GM12874 (cell line): ENCODE measurements at regions not wholly inside any gene's neighbourhood (a gene's known extent, or its start where the extent isn't known, plus 50 kb on each side); places are given as distances from the start of the nearest gene placed in this dataset.

Experiments used
- TF ChIP-seq, protein P1 (sequence below): IDR thresholded peaks from 2 replicates; pipeline ENCODE4 v1.5.1; 2011; ENCODE audit warnings: low read depth, mild to moderate bottlenecking, control low read depth, low read length, moderate library complexity; ENCODE audit not compliant: insufficient read depth

DNA sequence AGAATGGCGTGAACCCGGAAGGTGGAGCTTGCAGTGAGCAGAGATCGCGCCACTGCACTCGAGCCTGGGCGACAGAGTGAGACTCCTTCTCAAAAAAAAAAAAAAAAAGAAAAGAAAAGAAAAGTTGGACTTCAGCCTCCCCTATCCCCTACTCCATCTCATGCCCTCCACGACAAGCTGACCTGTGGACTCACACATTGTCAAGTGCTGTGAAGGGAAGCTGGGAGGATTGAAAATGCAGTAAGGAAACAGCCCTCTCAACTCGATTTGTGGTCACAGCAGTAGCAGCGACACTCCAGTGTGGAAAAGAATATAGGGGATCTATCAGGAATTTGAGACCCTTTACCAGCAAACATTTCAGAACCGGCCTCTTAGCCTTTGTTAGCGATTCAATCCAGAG is 103.6 kb upstream of the SVIL start:
- TF ChIP-seq, protein P1, sequence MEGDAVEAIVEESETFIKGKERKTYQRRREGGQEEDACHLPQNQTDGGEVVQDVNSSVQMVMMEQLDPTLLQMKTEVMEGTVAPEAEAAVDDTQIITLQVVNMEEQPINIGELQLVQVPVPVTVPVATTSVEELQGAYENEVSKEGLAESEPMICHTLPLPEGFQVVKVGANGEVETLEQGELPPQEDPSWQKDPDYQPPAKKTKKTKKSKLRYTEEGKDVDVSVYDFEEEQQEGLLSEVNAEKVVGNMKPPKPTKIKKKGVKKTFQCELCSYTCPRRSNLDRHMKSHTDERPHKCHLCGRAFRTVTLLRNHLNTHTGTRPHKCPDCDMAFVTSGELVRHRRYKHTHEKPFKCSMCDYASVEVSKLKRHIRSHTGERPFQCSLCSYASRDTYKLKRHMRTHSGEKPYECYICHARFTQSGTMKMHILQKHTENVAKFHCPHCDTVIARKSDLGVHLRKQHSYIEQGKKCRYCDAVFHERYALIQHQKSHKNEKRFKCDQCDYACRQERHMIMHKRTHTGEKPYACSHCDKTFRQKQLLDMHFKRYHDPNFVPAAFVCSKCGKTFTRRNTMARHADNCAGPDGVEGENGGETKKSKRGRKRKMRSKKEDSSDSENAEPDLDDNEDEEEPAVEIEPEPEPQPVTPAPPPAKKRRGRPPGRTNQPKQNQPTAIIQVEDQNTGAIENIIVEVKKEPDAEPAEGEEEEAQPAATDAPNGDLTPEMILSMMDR, result no peak

DNA sequence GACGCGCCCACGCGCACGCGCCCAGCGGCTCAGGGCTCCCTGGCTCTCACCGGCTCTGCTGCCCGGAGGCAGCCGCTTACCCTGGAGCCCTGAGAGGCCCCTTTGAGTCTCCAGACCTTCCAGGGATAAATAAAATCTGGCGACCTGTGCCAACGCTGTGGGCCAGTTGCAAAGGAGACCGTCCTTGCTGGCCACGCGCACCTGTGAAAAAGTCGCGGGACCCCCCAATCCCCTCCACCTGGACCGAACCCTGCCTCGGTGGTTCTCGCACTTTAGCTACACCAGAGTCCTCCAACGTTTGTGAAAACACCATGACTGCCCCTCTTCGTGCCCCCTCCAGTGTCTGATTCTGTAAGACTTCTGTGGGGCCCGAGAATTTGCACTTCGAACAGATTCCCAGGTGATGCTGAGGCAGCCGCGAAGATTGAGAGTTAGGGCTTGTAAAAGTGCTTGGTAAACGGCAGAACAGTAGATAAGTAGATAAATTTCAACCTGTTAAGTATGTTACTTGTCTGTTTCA is 102.4 kb upstream of the SVIL start:
- TF ChIP-seq, protein P1, result no peak

DNA sequence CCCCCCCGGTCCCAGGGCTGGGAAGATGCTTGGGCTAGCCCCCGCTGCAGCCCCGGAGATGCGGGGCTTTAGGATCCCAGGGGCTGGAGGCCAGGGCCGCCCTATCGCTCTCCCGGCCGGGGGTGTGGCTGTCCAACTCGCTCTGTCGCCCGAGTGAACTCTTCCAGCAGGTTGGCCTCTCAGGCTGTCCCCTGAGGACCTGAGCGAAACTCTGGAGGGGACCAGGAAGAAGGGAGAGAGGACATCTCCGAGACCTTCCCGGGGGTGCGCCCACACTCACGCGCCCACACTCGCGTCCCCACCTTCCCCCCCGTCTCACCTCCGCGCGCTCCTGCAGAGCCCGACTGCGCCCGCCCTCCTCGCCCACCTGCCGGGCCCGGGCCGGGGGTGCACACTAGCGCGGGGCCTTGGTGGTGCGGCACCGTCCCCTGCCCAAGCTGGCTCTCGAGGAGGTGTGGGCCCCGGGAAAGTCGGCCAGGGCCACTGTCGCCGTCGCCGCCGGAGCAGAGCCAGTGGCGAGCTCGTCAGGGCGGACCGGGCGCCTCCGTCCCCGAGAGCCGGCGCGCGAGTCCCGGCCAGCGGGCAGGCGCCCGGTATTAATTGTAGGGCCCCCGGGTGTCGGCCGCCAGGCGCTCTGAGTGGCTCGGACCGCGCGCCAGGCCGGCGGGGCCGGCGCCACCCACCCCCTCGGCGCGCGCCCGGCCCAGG is 101.7 kb upstream of the SVIL start:
- TF ChIP-seq, protein P1, result no peak

DNA sequence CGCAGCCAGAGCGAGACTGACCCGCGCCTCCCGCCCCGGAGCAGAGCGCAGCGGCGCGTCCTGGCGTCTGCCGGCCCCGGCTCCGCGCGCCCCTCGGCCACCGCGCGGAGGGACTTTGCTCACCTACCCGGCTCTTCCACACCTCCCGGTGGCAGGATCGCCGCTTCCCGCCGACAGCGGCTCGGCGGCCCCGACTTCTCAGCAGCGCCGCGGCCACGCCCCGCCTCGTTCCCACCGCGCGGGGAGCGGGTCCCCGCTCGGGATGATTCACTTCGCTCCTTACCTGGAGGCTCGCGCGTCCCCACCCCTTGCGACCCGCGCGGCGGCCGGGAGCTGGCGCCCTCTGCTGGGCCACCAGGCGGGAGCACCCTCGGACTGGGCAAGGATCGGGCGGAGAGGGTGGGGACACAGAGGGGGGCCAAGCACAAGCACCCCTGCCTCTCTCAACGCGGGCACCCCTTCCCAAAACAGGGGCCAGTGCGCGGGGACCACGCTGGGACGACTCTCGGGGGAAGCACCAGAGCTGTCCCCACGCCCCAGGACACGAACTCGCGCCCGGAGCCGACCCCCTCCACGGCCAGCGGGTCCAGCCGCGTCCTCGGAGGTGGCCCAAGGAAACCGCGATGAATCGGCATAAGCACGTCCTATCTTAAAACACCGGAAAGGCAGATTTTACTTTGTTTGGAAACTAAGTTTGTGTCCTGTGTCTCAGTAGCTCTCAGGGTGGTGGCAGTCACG is 101.0 kb upstream of the SVIL start:
- TF ChIP-seq, protein P1, result peak; percentile 96

DNA sequence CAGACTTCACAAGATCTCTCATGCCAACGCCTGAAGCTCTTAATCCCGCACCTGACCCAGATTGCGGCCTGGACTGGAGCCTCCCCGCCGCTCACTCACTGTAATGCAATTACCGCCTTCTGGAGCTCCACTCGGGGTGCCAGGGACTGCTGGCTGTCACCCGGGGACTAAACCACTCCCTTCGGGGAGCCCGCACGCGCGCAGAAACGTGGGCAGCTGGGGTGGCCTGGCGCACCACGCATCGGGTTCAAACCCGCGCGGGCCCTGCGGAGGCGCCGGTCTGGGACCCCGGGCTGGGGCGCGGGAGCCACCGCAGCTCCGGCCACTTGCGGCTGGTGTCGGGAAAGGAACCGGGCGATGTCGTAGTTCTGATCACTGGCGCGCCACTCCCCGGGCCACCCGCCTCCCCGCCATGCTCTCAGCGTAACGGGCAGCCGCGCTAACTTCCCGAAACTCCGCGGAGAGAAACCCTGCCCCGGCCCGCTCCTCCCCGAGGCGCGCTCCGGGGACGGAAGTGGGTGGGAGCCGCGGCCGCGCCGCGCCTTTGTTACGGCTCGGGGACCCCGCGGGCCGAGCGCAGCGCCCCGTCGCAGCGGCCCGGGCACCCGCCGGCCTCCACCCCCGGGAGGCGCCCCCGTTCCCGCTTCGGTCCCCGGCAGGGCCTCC is 100.3 kb upstream of the SVIL start:
- TF ChIP-seq, protein P1, result no peak

DNA sequence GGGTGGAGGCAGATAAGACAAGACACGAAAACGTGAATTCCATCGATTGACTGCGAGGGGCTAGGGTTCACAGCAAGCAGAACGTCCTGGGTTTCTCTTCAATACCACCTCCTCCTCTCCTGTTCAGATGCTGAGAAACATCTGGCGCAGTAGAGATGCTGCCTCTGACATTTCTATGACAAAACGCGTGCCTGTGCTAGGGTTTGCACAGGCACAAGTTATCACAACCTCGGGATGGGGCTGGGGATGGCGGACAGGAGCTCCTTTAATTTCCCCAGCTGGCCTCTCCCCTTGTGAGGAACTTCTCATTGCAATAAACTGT is 99.8 kb upstream of the SVIL start:
- TF ChIP-seq, protein P1, result no peak

DNA sequence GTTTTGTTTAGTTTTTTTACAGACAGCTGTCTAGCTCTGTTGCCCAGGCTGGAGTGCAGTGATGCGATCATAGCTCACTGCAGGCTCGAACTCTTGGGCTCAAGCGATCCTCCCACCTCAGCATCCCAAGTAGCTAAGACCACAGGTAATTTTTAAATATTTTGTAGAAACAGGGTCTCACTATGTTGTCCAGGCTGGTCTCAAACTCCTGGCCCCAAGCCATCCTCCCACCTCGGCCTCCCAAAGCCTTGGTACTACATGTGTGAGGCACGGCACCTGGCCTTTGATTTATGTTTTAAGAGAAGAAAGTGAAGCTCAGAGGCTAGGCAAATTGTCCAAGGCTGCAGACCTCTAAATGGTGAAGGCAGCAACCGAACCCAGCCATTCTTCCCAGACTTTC is 98.6 kb upstream of the SVIL start:
- TF ChIP-seq, protein P1, result no peak
